Calu3 (cell line): ENCODE measurements at regions not wholly inside any gene's neighbourhood (a gene's known extent, or its start where the extent isn't known, plus 50 kb on each side); places are given as distances from the start of the nearest gene placed in this dataset.
"Not testable (repeated sequence)": the region's sequence is repeated elsewhere in the genome, so short reads cannot be mapped to it uniquely, and the experiment has no call there.

ENCODE experiments used
- BruUV-seq: library from RNA; stranded (reverse); fragments of 400-500 nt; replicated peaks from 2 replicates; lab custom pipeline; 2021; lab: Mats Ljungman, UMichigan
- CTCF ChIA-PET: fragments of 300-600 bp; sonication (Branson Sonifier 250); formaldehyde crosslinking; loops from one replicate; lab custom pipeline; 2022; ENCODE audit warnings: antibody characterized with exemption; lab: Charles Lee
- DNase-seq: peaks from one replicate; pipeline ENCODE4 v3.0.0; 2022
- H3K27ac Mint-ChIP-seq: one replicate; pipeline ENCODE4 v1.8.0; 2022; ENCODE audit warnings: mixed read lengths; ENCODE audit not compliant: unreplicated experiment
- H3K27me3 Mint-ChIP-seq: one replicate; pipeline ENCODE4 v1.8.0; 2022; ENCODE audit warnings: mixed read lengths; ENCODE audit not compliant: unreplicated experiment
- H3K36me3 Mint-ChIP-seq: one replicate; pipeline ENCODE4 v1.8.0; 2022; ENCODE audit warnings: mild to moderate bottlenecking, moderate library complexity, mixed read lengths; ENCODE audit not compliant: insufficient read depth, unreplicated experiment
- H3K4me1 Mint-ChIP-seq: one replicate; pipeline ENCODE4 v1.8.0; 2022; ENCODE audit warnings: mild to moderate bottlenecking, low read depth, mixed read lengths; ENCODE audit not compliant: unreplicated experiment
- H3K4me3 Mint-ChIP-seq: one replicate; pipeline ENCODE4 v1.8.0; 2022; ENCODE audit warnings: mild to moderate bottlenecking, low read depth, moderate library complexity, mixed read lengths; ENCODE audit not compliant: unreplicated experiment
- H3K9me3 Mint-ChIP-seq: one replicate; pipeline ENCODE4 v1.8.0; 2022; ENCODE audit warnings: low read depth, mixed read lengths; ENCODE audit not compliant: unreplicated experiment
- CTCF ChIP-seq: fragments of 200-600 bp; IDR thresholded peaks from one replicate; pipeline ENCODE4 v1.8.0; 2022; ENCODE audit warnings: antibody characterized with exemption; ENCODE audit not compliant: unreplicated experiment
- intact Hi-C: fragments of 100-400 bp; cut with micrococcal nuclease; formaldehyde crosslinking; loops from one replicate; pipeline ENCODE4 v1.10.0; 2022; ENCODE audit not compliant: unreplicated experiment

GRCh38 chr4:1567519-1567807, 116.7 kb downstream of the FAM53A start:
- no peak for TF ChIP-seq CTCF
- DNase-seq = no peak
- no peak overlapping the region for H3K4me3 Mint-ChIP-seq
- BruUV-seq = no TSS peak
- H3K36me3 Mint-ChIP-seq = no peaks in the 10 kb centered on the region
- no peaks in the 10 kb centered on the region for H3K4me1 Mint-ChIP-seq
- no peaks in the 10 kb centered on the region for H3K9me3 Mint-ChIP-seq
- no peak overlapping the region for H3K27ac Mint-ChIP-seq
- intact Hi-C loops = no loop called here
- H3K27me3 Mint-ChIP-seq = peaks cover 34% of the 10 kb centered on the region
- CTCF ChIA-PET = no interaction called here

- BruUV-seq = no TSS peak
- Mint-ChIP-seq H3K9me3 (no peaks in the 10 kb centered on the region), H3K36me3 (no peaks in the 10 kb centered on the region), H3K4me1 (no peaks in the 10 kb centered on the region), H3K4me3 (no peak overlapping the region), H3K27me3 (peaks cover 33% of the 10 kb centered on the region), H3K27ac (no peak overlapping the region)
- no peak for DNase-seq
- intact Hi-C loops = no loop called here
- CTCF ChIA-PET = no interaction called here
- TF ChIP-seq CTCF = no peak
Measured at GRCh38 chr4:1566838-1567518, 117.1 kb downstream of the FAM53A start.

DNA sequence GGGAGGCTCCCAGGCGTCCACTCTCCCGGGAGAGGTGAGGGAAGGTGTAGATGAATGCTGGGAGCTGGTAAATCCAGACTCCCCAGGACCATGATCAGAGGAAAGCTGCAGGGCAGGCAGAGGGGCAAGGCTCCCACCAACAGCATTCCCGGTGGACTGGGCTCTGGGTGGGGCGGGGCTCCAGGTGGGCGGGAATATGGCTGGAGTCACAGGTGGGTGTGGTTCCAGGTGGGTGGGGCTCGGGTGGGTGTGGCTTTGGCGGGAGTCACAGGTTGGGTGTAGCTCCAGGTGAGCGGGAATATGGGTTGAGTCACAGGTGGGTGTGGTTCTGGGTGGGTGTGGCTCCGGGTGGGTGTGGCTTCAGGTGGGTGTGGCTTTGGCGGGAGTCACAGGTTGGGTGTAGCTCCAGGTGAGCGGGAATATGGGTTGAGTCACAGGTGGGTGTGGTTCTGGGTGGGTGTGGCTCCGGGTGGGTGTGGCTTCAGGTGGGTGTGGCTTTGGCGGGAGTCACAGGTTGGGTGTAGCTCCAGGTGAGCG, 117.7 kb downstream of the FAM53A start:
- H3K4me3 Mint-ChIP-seq, CTCF ChIA-PET, H3K36me3 Mint-ChIP-seq, H3K27ac Mint-ChIP-seq, H3K9me3 Mint-ChIP-seq, BruUV-seq, DNase-seq, H3K4me1 Mint-ChIP-seq, intact Hi-C loops: not testable (repeated sequence)
- peaks cover 34% of the 10 kb centered on the region for H3K27me3 Mint-ChIP-seq

DNA sequence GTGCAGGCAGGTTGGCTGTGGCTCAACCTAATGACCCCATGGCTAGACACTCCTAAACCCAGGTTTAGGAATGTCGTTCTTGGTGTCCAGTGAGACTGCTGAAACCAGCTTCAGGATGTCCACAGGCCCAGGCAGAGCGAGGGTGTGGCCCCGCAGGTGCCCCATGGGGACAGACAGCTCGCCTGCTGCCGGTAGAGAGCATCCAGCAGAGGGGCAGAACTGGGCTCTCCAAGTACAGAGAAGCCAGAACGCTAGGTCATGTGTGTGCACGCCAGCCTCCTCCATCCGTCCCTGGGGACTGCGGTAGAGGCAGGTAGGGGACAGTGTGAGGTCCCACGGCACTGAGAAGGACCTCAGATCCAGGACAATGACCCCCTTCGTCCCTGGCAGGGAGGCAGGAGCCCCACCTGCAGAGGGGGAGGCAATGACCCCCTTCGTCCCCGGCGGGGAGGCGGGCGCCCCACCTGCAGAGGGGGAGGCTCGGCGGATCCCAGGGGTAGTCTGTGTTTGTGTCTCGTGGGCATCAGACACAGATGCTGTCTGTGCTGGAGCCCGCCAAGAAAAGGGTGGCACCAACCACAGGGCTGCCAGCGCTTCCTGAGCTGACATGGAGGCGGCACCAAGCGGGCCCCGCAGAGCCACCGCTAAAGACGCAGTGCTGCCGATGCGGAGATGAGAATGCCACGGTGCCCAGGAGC, 118.4 kb downstream of the FAM53A start:
- intact Hi-C loops = no loop called here
- TF ChIP-seq CTCF = no peak
- Mint-ChIP-seq H3K4me1 (no peaks in the 10 kb centered on the region), H3K9me3 (no peaks in the 10 kb centered on the region), H3K27ac (no peak overlapping the region), H3K27me3 (peaks cover 40% of the 10 kb centered on the region), H3K4me3 (no peak overlapping the region), H3K36me3 (no peaks in the 10 kb centered on the region)
- no peak for DNase-seq
- CTCF ChIA-PET = no interaction called here
- no TSS peak for BruUV-seq
